ENCODE measurements at regions not wholly inside any gene's neighbourhood (a gene's known extent, or its start where the extent isn't known, plus 50 kb on each side); places are given as distances from the start of the nearest gene placed in this dataset.

DNA sequence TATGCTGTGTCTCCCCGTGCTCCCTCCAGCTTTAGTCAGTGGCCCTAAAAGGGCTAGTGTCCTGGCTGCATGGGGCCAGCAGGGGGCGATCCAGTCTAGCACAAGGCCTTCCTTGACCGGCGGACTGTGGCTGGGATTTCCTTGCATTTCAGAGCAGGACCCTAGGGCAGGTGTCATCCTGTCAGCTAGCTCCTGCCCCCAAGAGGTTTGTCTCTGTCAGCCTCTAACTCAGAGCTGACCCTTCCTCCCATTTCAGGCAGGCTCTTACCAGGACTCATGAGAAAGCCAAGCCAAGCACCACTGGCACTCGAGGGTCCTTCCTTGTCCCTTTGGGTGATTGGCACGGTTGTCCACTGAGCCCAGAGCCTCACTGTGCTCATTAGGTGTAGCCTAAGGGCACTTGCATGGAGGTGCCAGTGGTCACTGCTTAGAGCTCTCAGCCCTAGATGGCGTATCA lies 140.3 kb downstream of the RPIA start:
- TF ChIP-seq, protein P1, sequence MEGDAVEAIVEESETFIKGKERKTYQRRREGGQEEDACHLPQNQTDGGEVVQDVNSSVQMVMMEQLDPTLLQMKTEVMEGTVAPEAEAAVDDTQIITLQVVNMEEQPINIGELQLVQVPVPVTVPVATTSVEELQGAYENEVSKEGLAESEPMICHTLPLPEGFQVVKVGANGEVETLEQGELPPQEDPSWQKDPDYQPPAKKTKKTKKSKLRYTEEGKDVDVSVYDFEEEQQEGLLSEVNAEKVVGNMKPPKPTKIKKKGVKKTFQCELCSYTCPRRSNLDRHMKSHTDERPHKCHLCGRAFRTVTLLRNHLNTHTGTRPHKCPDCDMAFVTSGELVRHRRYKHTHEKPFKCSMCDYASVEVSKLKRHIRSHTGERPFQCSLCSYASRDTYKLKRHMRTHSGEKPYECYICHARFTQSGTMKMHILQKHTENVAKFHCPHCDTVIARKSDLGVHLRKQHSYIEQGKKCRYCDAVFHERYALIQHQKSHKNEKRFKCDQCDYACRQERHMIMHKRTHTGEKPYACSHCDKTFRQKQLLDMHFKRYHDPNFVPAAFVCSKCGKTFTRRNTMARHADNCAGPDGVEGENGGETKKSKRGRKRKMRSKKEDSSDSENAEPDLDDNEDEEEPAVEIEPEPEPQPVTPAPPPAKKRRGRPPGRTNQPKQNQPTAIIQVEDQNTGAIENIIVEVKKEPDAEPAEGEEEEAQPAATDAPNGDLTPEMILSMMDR (IDR thresholded peaks at IDR 0.05): peak; percentile 36 to 68 (median 48)
- TF ChIP-seq POLR2A (IDR thresholded peaks at IDR 0.05): no peak
